HepG2 (cell line): ENCODE measurements at regions not wholly inside any gene's neighbourhood (a gene's known extent, or its start where the extent isn't known, plus 50 kb on each side); places are given as distances from the start of the nearest gene placed in this dataset.

Experiments used
- DMAP1 ChIP-seq: IDR thresholded peaks from 2 replicates; pipeline ENCODE4 v1.6.1; 2016
- GFI1 ChIP-seq: sonication (generic); formaldehyde crosslinking; IDR thresholded peaks from 2 replicates; pipeline ENCODE4 v1.5.0; 2020; ENCODE audit warnings: missing genetic modification reagents, mild to moderate bottlenecking, borderline replicate concordance
- KMT2B ChIP-seq: IDR thresholded peaks from 2 replicates; pipeline ENCODE4 v1.6.1; 2016; ENCODE audit warnings: missing genetic modification reagents, missing compliant biosample characterization
- NFE2L2 ChIP-seq: fragments of 150-350 bp; IDR thresholded peaks from 2 replicates; pipeline ENCODE4 v1.6.1; 2014; ENCODE audit warnings: low read length
- NR3C1 ChIP-seq: sonication (generic); formaldehyde crosslinking; IDR thresholded peaks from 2 replicates; pipeline ENCODE4 v1.4.0; 2020; ENCODE audit warnings: missing genetic modification reagents
- PHF21A ChIP-seq: sonication (generic); formaldehyde crosslinking; IDR thresholded peaks from 2 replicates; pipeline ENCODE4 v1.5.0; 2020; ENCODE audit warnings: mild to moderate bottlenecking, missing genetic modification reagents
- SIN3A ChIP-seq: IDR thresholded peaks from 2 replicates; pipeline ENCODE4 v1.6.1; 2011; ENCODE audit warnings: low read depth, mild to moderate bottlenecking, control low read depth, low read length, borderline replicate concordance
- SP140L ChIP-seq: sonication (generic); formaldehyde crosslinking; IDR thresholded peaks from 2 replicates; pipeline ENCODE4 v1.4.0; 2020; ENCODE audit warnings: missing genetic modification reagents, borderline replicate concordance
- SYNCRIP ChIP-seq: fragments of 200-400 bp; formaldehyde crosslinking; IDR thresholded peaks from 2 replicates; pipeline ENCODE4 v1.6.1; 2018; ENCODE audit warnings: mild to moderate bottlenecking, low read depth, low read length; ENCODE audit not compliant: insufficient read depth
- TBX3 ChIP-seq: fragments of 450-650 bp; IDR thresholded peaks from 2 replicates; pipeline ENCODE4 v1.6.1; 2017; ENCODE audit warnings: antibody characterized with exemption, mild to moderate bottlenecking, inconsistent platforms, borderline replicate concordance
- TGIF2 ChIP-seq: IDR thresholded peaks from 2 replicates; pipeline ENCODE4 v1.6.1; 2016; ENCODE audit warnings: control low read depth, missing compliant biosample characterization
- ZNF256 ChIP-seq: sonication (generic); formaldehyde crosslinking; conservative IDR thresholded peaks from 2 replicates; pipeline ENCODE4 v1.4.0; 2020; ENCODE audit warnings: missing genetic modification reagents
- ZNF335 ChIP-seq: sonication (generic); formaldehyde crosslinking; IDR thresholded peaks from 2 replicates; pipeline ENCODE4 v1.4.0; 2020; ENCODE audit warnings: missing genetic modification reagents
- ZNF674 ChIP-seq: sonication (generic); formaldehyde crosslinking; IDR thresholded peaks from 2 replicates; pipeline ENCODE4 v1.5.0; 2020; ENCODE audit warnings: low read depth, mild to moderate bottlenecking, missing genetic modification reagents
- ZNF768 ChIP-seq: sonication (generic); formaldehyde crosslinking; IDR thresholded peaks from 2 replicates; pipeline ENCODE4 v1.4.0; 2020; ENCODE audit warnings: missing genetic modification reagents
- ZSCAN30 ChIP-seq: sonication (generic); formaldehyde crosslinking; IDR thresholded peaks from 2 replicates; pipeline ENCODE4 v1.5.0; 2020; ENCODE audit warnings: mild to moderate bottlenecking, missing genetic modification reagents
- TF ChIP-seq, protein P1 (sequence below): sonication (generic); formaldehyde crosslinking; IDR thresholded peaks from 2 replicates; pipeline ENCODE4 v1.8.0; 2022; ENCODE audit warnings: mild to moderate bottlenecking, missing genetic modification reagents, moderate library complexity
- TF ChIP-seq, protein P2 (sequence below): fragments of 450-650 bp; IDR thresholded peaks from 2 replicates; pipeline ENCODE4 v1.6.1; 2017; ENCODE audit warnings: mild to moderate bottlenecking
- TF ChIP-seq, protein P3 (sequence below): sonication (generic); formaldehyde crosslinking; IDR thresholded peaks from 2 replicates; pipeline ENCODE4 v1.8.0; 2022; ENCODE audit warnings: missing genetic modification reagents, mild to moderate bottlenecking, borderline replicate concordance
- TF ChIP-seq, protein P4 (sequence below): sonication (generic); formaldehyde crosslinking; IDR thresholded peaks from 2 replicates; pipeline ENCODE4 v1.8.0; 2022; ENCODE audit warnings: missing genetic modification reagents, mild to moderate bottlenecking, moderate library complexity, borderline replicate concordance
- TF ChIP-seq, protein P5 (sequence below): IDR thresholded peaks from 2 replicates; pipeline ENCODE4 v1.6.1; 2016; ENCODE audit warnings: missing genetic modification reagents, missing compliant biosample characterization

DNA sequence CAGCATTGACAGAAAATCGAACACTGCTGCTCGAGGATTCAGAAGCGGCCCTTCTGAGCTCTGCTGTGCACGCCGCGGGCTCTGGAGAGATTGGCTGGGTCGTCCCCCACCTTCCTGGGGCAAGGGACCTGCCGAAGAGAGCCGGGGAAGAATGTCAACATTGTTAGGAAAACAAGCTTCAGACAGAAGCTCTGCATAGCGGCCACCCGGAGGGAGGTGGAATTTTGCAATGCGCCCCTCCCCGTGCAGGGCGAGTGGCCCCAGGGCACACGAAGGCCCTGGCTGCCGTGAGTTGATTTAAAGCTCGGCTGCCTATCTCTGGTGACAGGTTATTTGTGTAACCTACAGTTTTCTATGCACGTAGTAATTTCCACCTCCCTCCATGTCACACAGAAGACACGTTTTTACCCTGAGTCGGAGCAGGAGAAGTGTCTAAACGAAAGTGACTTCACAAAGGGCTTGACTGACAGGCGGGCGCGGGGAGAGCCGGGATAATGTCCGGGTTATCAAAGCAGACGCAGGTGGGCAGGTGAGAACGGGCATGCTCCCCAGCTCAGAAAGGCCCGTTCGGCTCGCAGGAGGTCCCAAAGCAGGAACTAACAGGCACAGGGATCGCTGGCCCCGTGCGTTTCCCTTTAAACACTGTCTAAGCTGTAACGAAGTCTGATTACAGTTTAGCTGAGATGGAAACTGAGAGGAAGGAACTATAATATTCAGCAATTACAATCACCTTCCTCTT is 84.6 kb downstream of the PDGFA start (continued):
- TF ChIP-seq, protein P1, sequence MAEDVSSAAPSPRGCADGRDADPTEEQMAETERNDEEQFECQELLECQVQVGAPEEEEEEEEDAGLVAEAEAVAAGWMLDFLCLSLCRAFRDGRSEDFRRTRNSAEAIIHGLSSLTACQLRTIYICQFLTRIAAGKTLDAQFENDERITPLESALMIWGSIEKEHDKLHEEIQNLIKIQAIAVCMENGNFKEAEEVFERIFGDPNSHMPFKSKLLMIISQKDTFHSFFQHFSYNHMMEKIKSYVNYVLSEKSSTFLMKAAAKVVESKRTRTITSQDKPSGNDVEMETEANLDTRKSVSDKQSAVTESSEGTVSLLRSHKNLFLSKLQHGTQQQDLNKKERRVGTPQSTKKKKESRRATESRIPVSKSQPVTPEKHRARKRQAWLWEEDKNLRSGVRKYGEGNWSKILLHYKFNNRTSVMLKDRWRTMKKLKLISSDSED (CRISPR knock-in tag): no peak
- TF ChIP-seq GFI1 (CRISPR knock-in tag): no peak
- peak; percentile 85 for TF ChIP-seq ZNF768
- TF ChIP-seq, protein P2, sequence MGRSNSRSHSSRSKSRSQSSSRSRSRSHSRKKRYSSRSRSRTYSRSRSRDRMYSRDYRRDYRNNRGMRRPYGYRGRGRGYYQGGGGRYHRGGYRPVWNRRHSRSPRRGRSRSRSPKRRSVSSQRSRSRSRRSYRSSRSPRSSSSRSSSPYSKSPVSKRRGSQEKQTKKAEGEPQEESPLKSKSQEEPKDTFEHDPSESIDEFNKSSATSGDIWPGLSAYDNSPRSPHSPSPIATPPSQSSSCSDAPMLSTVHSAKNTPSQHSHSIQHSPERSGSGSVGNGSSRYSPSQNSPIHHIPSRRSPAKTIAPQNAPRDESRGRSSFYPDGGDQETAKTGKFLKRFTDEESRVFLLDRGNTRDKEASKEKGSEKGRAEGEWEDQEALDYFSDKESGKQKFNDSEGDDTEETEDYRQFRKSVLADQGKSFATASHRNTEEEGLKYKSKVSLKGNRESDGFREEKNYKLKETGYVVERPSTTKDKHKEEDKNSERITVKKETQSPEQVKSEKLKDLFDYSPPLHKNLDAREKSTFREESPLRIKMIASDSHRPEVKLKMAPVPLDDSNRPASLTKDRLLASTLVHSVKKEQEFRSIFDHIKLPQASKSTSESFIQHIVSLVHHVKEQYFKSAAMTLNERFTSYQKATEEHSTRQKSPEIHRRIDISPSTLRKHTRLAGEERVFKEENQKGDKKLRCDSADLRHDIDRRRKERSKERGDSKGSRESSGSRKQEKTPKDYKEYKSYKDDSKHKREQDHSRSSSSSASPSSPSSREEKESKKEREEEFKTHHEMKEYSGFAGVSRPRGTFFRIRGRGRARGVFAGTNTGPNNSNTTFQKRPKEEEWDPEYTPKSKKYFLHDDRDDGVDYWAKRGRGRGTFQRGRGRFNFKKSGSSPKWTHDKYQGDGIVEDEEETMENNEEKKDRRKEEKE: no peak
- 0 out of 2 replicates have a peak, but pooled peaks have one; percentile 20 for TF ChIP-seq KMT2B (CRISPR knock-in tag)
- TF ChIP-seq TBX3: no peak
- 0 out of 2 replicates have a peak, but pooled peaks have one; percentile 26 for TF ChIP-seq SIN3A
- TF ChIP-seq NR3C1 (CRISPR knock-in tag): no peak
- TF ChIP-seq, protein P3, sequence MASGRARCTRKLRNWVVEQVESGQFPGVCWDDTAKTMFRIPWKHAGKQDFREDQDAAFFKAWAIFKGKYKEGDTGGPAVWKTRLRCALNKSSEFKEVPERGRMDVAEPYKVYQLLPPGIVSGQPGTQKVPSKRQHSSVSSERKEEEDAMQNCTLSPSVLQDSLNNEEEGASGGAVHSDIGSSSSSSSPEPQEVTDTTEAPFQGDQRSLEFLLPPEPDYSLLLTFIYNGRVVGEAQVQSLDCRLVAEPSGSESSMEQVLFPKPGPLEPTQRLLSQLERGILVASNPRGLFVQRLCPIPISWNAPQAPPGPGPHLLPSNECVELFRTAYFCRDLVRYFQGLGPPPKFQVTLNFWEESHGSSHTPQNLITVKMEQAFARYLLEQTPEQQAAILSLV (CRISPR knock-in tag): no peak
- TF ChIP-seq ZNF674 (CRISPR knock-in tag): no peak
- peak; percentile 82 for TF ChIP-seq PHF21A (CRISPR knock-in tag)
- no peak for TF ChIP-seq ZSCAN30 (CRISPR knock-in tag)
- TF ChIP-seq SP140L: no peak
- TF ChIP-seq NFE2L2: no peak
- TF ChIP-seq, protein P4, sequence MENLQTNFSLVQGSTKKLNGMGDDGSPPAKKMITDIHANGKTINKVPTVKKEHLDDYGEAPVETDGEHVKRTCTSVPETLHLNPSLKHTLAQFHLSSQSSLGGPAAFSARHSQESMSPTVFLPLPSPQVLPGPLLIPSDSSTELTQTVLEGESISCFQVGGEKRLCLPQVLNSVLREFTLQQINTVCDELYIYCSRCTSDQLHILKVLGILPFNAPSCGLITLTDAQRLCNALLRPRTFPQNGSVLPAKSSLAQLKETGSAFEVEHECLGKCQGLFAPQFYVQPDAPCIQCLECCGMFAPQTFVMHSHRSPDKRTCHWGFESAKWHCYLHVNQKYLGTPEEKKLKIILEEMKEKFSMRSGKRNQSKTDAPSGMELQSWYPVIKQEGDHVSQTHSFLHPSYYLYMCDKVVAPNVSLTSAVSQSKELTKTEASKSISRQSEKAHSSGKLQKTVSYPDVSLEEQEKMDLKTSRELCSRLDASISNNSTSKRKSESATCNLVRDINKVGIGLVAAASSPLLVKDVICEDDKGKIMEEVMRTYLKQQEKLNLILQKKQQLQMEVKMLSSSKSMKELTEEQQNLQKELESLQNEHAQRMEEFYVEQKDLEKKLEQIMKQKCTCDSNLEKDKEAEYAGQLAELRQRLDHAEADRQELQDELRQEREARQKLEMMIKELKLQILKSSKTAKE: peak; percentile 57
- TF ChIP-seq, protein P5, sequence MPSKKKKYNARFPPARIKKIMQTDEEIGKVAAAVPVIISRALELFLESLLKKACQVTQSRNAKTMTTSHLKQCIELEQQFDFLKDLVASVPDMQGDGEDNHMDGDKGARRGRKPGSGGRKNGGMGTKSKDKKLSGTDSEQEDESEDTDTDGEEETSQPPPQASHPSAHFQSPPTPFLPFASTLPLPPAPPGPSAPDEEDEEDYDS (CRISPR knock-in tag): no peak
- TF ChIP-seq SYNCRIP: no peak
- no peak for TF ChIP-seq ZNF335 (CRISPR knock-in tag)
- no peak for TF ChIP-seq ZNF256 (CRISPR knock-in tag)
- TF ChIP-seq TGIF2 (CRISPR knock-in tag): peak; percentile 72; the same call in 1 of the 2 replicates
- TF ChIP-seq DMAP1: no peak
